Psoas muscle (tissue), 7 donors: ENCODE measurements at regions not wholly inside any gene's neighbourhood (a gene's known extent, or its start where the extent isn't known, plus 50 kb on each side); places are given as distances from the start of the nearest gene placed in this dataset.

ENCODE experiments used
- ATAC-seq, 4 donors: fragments of 200-7000 bp; cut with Tn5 transposase; one replicate each; pipeline ENCODE4 v1.9.1; 2020; ENCODE audit warnings: moderate library complexity in 3 of 4, mild to moderate bottlenecking in 2 of 4
- DNase-seq, 2 donors: peaks; one replicate each; pipeline ENCODE4 v3.0.0-alpha.2; 2020
- H3K27ac ChIP-seq: fragments of 200-600 bp; one replicate; pipeline ENCODE4 v1.8.0; 2022
- H3K27me3 ChIP-seq, 3 donors: fragments of 200-600 bp in 1 of 3; one replicate each; pipeline versions ENCODE4 v1.6.1 to v1.8.0; 2013 to 2022; ENCODE audit warnings: low read length in 2 of 3, mild to moderate bottlenecking in 2 of 3, moderate library complexity in 1 of 3; ENCODE audit not compliant: insufficient read depth in 3 of 3
- H3K36me3 ChIP-seq, 2 donors: fragments of 200-600 bp in 1 of 2; one replicate each; pipeline versions ENCODE4 v1.6.1 to v1.8.0; 2013 to 2022; ENCODE audit warnings: low read depth in 1 of 2, mild to moderate bottlenecking in 1 of 2, moderate library complexity in 1 of 2; ENCODE audit not compliant: insufficient read depth in 1 of 2
- H3K4me1 ChIP-seq: fragments of 200-600 bp; one replicate; pipeline ENCODE4 v1.8.0; 2022
- H3K4me3 ChIP-seq: fragments of 200-600 bp; one replicate; pipeline ENCODE4 v1.8.0; 2022; ENCODE audit warnings: mild to moderate bottlenecking
- H3K9me3 ChIP-seq: fragments of 200-600 bp; one replicate; pipeline ENCODE4 v1.8.0; 2022
- CTCF ChIP-seq: fragments of 200-600 bp; IDR thresholded peaks from one replicate; pipeline ENCODE4 v1.8.0; 2022; ENCODE audit warnings: antibody characterized with exemption
- WGBS, 3 donors: extraction: QIAGEN DNeasy Blood & Tissue Kit; methylation state at CpG; one replicate each; pipeline versions ENCODE4 v1.1.6 to v1.1.7; 2013; 5-methylcytosine and 5-hydroxymethylcytosine counted together
- intact Hi-C, 2 donors: fragments of 100-400 bp; cut with DNase I; formaldehyde crosslinking; loops; one replicate each; pipeline versions ENCODE4 v1.11.0 to v1.14.2; 2022
- donor health status: healthy with polysubstance abuse.
- donor health status: DM: no; HTN: no; CAD: no; lungs with moderate emphysema.
- donor health status: Bipolar disorder and iron deficiency.
- donor health status: healthy.
- donor health status: DM: yes; HTN: yes; CAD: no.
- donor health status: DM: no; HTN: no; CAD: no.
- donor health status: DM: yes; HTN: yes; CAD: no.

- no peaks in the 10 kb centered on the region for H3K9me3 ChIP-seq
- no peaks in the 10 kb centered on the region for H3K36me3 ChIP-seq
- TF ChIP-seq CTCF = no peak
- ATAC-seq (no peak), DNase-seq (peak; percentile 17 to 65)
- H3K4me1 ChIP-seq = no peaks in the 10 kb centered on the region
- WGBS, 3 donors = 51 to 58% (median 53%) methylated on average over 9 of the region's 9 CpGs
- H3K27me3 ChIP-seq = no peaks in the 10 kb centered on the region
- H3K27ac ChIP-seq = no peak overlapping the region
- H3K4me3 ChIP-seq = no peak overlapping the region
- intact Hi-C loops = no loop called here
Observed at GRCh38 chr1:218633238-218633988, 288.3 kb downstream of the TGFB2 start.

- DNase-seq (no peak), ATAC-seq (no peak)
- Histone ChIP-seq H3K36me3 (no peaks in the 10 kb centered on the region), H3K4me1 (no peaks in the 10 kb centered on the region), H3K9me3 (no peaks in the 10 kb centered on the region), H3K4me3 (no peak overlapping the region), H3K27ac (no peak overlapping the region), H3K27me3 (no peaks in the 10 kb centered on the region)
- 65 to 79% (median 73%) methylated on average over 4 of the region's 4 CpGs for WGBS, 3 donors
- intact Hi-C loops = no loop called here
- TF ChIP-seq CTCF = no peak
Observed at GRCh38 chr1:218634212-218634611, 289.1 kb downstream of the TGFB2 start.

GRCh38 chr1:218636548-218636947, 291.4 kb downstream of the TGFB2 start:
- no peaks in the 10 kb centered on the region for H3K4me1 ChIP-seq
- no peak overlapping the region for H3K27ac ChIP-seq
- no peak overlapping the region for H3K4me3 ChIP-seq
- H3K9me3 ChIP-seq = no peaks in the 10 kb centered on the region
- DNase-seq = no peak
- intact Hi-C loops = no loop called here
- no peaks in the 10 kb centered on the region for H3K27me3 ChIP-seq
- H3K36me3 ChIP-seq = no peaks in the 10 kb centered on the region
- ATAC-seq = no peak
- 70 to 87% (median 79%) methylated on average over 1 of the region's 1 CpG for WGBS, 3 donors
- TF ChIP-seq CTCF = no peak

GRCh38 chr1:218640173-218640572, 295.0 kb downstream of the TGFB2 start:
- Histone ChIP-seq H3K27ac (no peak overlapping the region), H3K4me3 (no peak overlapping the region), H3K4me1 (no peaks in the 10 kb centered on the region), H3K9me3 (no peaks in the 10 kb centered on the region), H3K36me3 (no peaks in the 10 kb centered on the region), H3K27me3 (no peaks in the 10 kb centered on the region)
- no peak for DNase-seq
- intact Hi-C loops = no loop called here
- TF ChIP-seq CTCF = no peak
- 87 to 92% (median 88%) methylated on average over 3 of the region's 3 CpGs for WGBS, 3 donors
- ATAC-seq = no peak
